Calu3 (cell line): ENCODE measurements at regions not wholly inside any gene's neighbourhood (a gene's known extent, or its start where the extent isn't known, plus 50 kb on each side); places are given as distances from the start of the nearest gene placed in this dataset.

Source experiments
- BruUV-seq: library from RNA; stranded (reverse); fragments of 400-500 nt; replicated peaks from 2 replicates; lab custom pipeline; 2021; lab: Mats Ljungman, UMichigan
- CTCF ChIA-PET: fragments of 300-600 bp; sonication (Branson Sonifier 250); formaldehyde crosslinking; loops from one replicate; lab custom pipeline; 2022; ENCODE audit warnings: antibody characterized with exemption; lab: Charles Lee
- DNase-seq: peaks from one replicate; pipeline ENCODE4 v3.0.0; 2022
- H3K27ac Mint-ChIP-seq: one replicate; pipeline ENCODE4 v1.8.0; 2022; ENCODE audit warnings: mixed read lengths; ENCODE audit not compliant: unreplicated experiment
- H3K27me3 Mint-ChIP-seq: one replicate; pipeline ENCODE4 v1.8.0; 2022; ENCODE audit warnings: mixed read lengths; ENCODE audit not compliant: unreplicated experiment
- H3K36me3 Mint-ChIP-seq: one replicate; pipeline ENCODE4 v1.8.0; 2022; ENCODE audit warnings: mild to moderate bottlenecking, moderate library complexity, mixed read lengths; ENCODE audit not compliant: insufficient read depth, unreplicated experiment
- H3K4me1 Mint-ChIP-seq: one replicate; pipeline ENCODE4 v1.8.0; 2022; ENCODE audit warnings: mild to moderate bottlenecking, low read depth, mixed read lengths; ENCODE audit not compliant: unreplicated experiment
- H3K4me3 Mint-ChIP-seq: one replicate; pipeline ENCODE4 v1.8.0; 2022; ENCODE audit warnings: mild to moderate bottlenecking, low read depth, moderate library complexity, mixed read lengths; ENCODE audit not compliant: unreplicated experiment
- H3K9me3 Mint-ChIP-seq: one replicate; pipeline ENCODE4 v1.8.0; 2022; ENCODE audit warnings: low read depth, mixed read lengths; ENCODE audit not compliant: unreplicated experiment
- CTCF ChIP-seq: fragments of 200-600 bp; IDR thresholded peaks from one replicate; pipeline ENCODE4 v1.8.0; 2022; ENCODE audit warnings: antibody characterized with exemption; ENCODE audit not compliant: unreplicated experiment
- intact Hi-C: fragments of 100-400 bp; cut with micrococcal nuclease; formaldehyde crosslinking; loops from one replicate; pipeline ENCODE4 v1.10.0; 2022; ENCODE audit not compliant: unreplicated experiment

- intact Hi-C loops = no loop called here
- no peak for TF ChIP-seq CTCF
- H3K4me3 Mint-ChIP-seq = no peak overlapping the region
- no peak for DNase-seq
- no TSS peak for BruUV-seq
- peaks cover 4% of the 10 kb centered on the region for H3K9me3 Mint-ChIP-seq
- H3K27me3 Mint-ChIP-seq = no peaks in the 10 kb centered on the region
- H3K36me3 Mint-ChIP-seq = no peaks in the 10 kb centered on the region
- no peak overlapping the region for H3K27ac Mint-ChIP-seq
- no peaks in the 10 kb centered on the region for H3K4me1 Mint-ChIP-seq
- CTCF ChIA-PET = no interaction called here
Observed at GRCh38 chr12:41634091-41634490, 446.0 kb downstream of the PDZRN4 start.

- CTCF ChIA-PET = no interaction called here
- no peak for TF ChIP-seq CTCF
- DNase-seq = no peak
- Mint-ChIP-seq H3K27me3 (no peaks in the 10 kb centered on the region), H3K27ac (no peak overlapping the region), H3K36me3 (no peaks in the 10 kb centered on the region), H3K4me3 (no peak overlapping the region), H3K9me3 (peaks cover 4% of the 10 kb centered on the region), H3K4me1 (no peaks in the 10 kb centered on the region)
- intact Hi-C loops = no loop called here
- BruUV-seq = no TSS peak
Observed at GRCh38 chr12:41629611-41630010, 441.5 kb downstream of the PDZRN4 start.

- no peak overlapping the region for H3K27ac Mint-ChIP-seq
- no peaks in the 10 kb centered on the region for H3K36me3 Mint-ChIP-seq
- H3K27me3 Mint-ChIP-seq = no peaks in the 10 kb centered on the region
- no peak overlapping the region for H3K4me3 Mint-ChIP-seq
- peaks cover 4% of the 10 kb centered on the region for H3K9me3 Mint-ChIP-seq
- BruUV-seq = no TSS peak
- TF ChIP-seq CTCF = no peak
- CTCF ChIA-PET = no interaction called here
- no peak for DNase-seq
- intact Hi-C loops = no loop called here
- H3K4me1 Mint-ChIP-seq = no peaks in the 10 kb centered on the region
Observed at GRCh38 chr12:41627476-41627875, 439.4 kb downstream of the PDZRN4 start.

- Mint-ChIP-seq H3K27ac (no peak overlapping the region), H3K36me3 (no peaks in the 10 kb centered on the region), H3K4me1 (peaks cover 8% of the 10 kb centered on the region), H3K9me3 (no peaks in the 10 kb centered on the region), H3K27me3 (no peaks in the 10 kb centered on the region), H3K4me3 (no peak overlapping the region)
- CTCF ChIA-PET = no interaction called here
- intact Hi-C loops = no loop called here
- no peak for DNase-seq
- no TSS peak for BruUV-seq
- no peak for TF ChIP-seq CTCF
Observed at GRCh38 chr12:41624571-41624970, 436.5 kb downstream of the PDZRN4 start.
